NT2/D1 (cell line): ENCODE measurements at regions not wholly inside any gene's neighbourhood (a gene's known extent, or its start where the extent isn't known, plus 50 kb on each side); places are given as distances from the start of the nearest gene placed in this dataset.

Experiments
- DNase-seq: peaks from one replicate; pipeline ENCODE4 v3.0.0-alpha.2; 2011; ENCODE audit warnings: low read depth, low spot score
- H3K27me3 ChIP-seq: 2 replicates; pipeline ENCODE4 v1.6.0; 2011; ENCODE audit warnings: mild to moderate bottlenecking; ENCODE audit not compliant: insufficient read length, insufficient read depth
- H3K36me3 ChIP-seq: 2 replicates; pipeline ENCODE4 v1.6.1; 2011; ENCODE audit warnings: mild to moderate bottlenecking, low read length, mixed read lengths; ENCODE audit not compliant: insufficient read depth, insufficient read length
- H3K4me1 ChIP-seq: 2 replicates; pipeline ENCODE4 v1.5.1; 2011; ENCODE audit not compliant: insufficient read depth, insufficient read length
- H3K4me3 ChIP-seq: 2 replicates; pipeline ENCODE4 v1.5.1; 2011; ENCODE audit warnings: low read depth; ENCODE audit not compliant: insufficient read length
- H3K9ac ChIP-seq: 2 replicates; pipeline ENCODE4 v1.6.0; 2011; ENCODE audit warnings: low read depth; ENCODE audit not compliant: insufficient read length
- H3K9me3 ChIP-seq: 2 replicates; pipeline ENCODE4 v1.5.1; 2011; ENCODE audit warnings: mild to moderate bottlenecking, low read length; ENCODE audit not compliant: insufficient read depth
- SUZ12 ChIP-seq: IDR thresholded peaks from 2 replicates; pipeline ENCODE4 v1.6.1; 2011; ENCODE audit not compliant: insufficient read length, insufficient read depth; ENCODE audit errors: extremely low read depth
- YY1 ChIP-seq: IDR thresholded peaks from 2 replicates; pipeline ENCODE4 v1.6.1; 2011; ENCODE audit not compliant: insufficient read length, insufficient read depth
- ZNF274 ChIP-seq: IDR thresholded peaks from 2 replicates; pipeline ENCODE4 v1.6.1; 2011; ENCODE audit warnings: mild to moderate bottlenecking, low read depth, low read length

GRCh38 chr11:92678008-92678611 is 291.3 kb upstream of the MTNR1B start:
- H3K4me1 ChIP-seq = no peaks in the 10 kb centered on the region
- H3K9ac ChIP-seq = no peak overlapping the region
- H3K9me3 ChIP-seq = peaks cover 3% of the 10 kb centered on the region; the same call in 1 of the 2 replicates
- no peaks in the 10 kb centered on the region for H3K36me3 ChIP-seq
- H3K4me3 ChIP-seq = no peak overlapping the region
- no peak for TF ChIP-seq ZNF274
- TF ChIP-seq YY1 = no peak
- DNase-seq = peak; percentile 6
- no peaks in the 10 kb centered on the region for H3K27me3 ChIP-seq

- Histone ChIP-seq H3K9me3 (peaks cover 3% of the 10 kb centered on the region; the same call in 1 of the 2 replicates), H3K4me1 (no peaks in the 10 kb centered on the region), H3K9ac (no peak overlapping the region), H3K36me3 (no peaks in the 10 kb centered on the region), H3K4me3 (no peak overlapping the region), H3K27me3 (no peaks in the 10 kb centered on the region)
- DNase-seq = no peak
- TF ChIP-seq SUZ12 (no peak), YY1 (no peak), ZNF274 (no peak)
Observed at GRCh38 chr11:92681586-92681985, 287.9 kb upstream of the MTNR1B start.

- no peak for DNase-seq
- Histone ChIP-seq H3K36me3 (no peaks in the 10 kb centered on the region), H3K4me3 (no peak overlapping the region), H3K4me1 (no peaks in the 10 kb centered on the region), H3K9ac (no peak overlapping the region), H3K9me3 (peaks cover 3% of the 10 kb centered on the region; the same call in 1 of the 2 replicates), H3K27me3 (no peaks in the 10 kb centered on the region)
- TF ChIP-seq YY1 = no peak
Observed at GRCh38 chr11:92682136-92682535, 287.3 kb upstream of the MTNR1B start.

GRCh38 chr11:92682952-92683351 is 286.5 kb upstream of the MTNR1B start:
- Histone ChIP-seq H3K36me3 (no peaks in the 10 kb centered on the region), H3K27me3 (no peaks in the 10 kb centered on the region), H3K4me1 (no peaks in the 10 kb centered on the region), H3K9ac (no peak overlapping the region), H3K4me3 (no peak overlapping the region), H3K9me3 (no peaks in the 10 kb centered on the region; the same call in 1 of the 2 replicates)
- DNase-seq = no peak
- TF ChIP-seq ZNF274 (no peak), YY1 (no peak), SUZ12 (no peak)

GRCh38 chr11:92685049-92685448 is 284.4 kb upstream of the MTNR1B start:
- H3K4me1 ChIP-seq = no peaks in the 10 kb centered on the region
- no peak for DNase-seq
- H3K27me3 ChIP-seq = no peaks in the 10 kb centered on the region
- no peaks in the 10 kb centered on the region; the same call in 1 of the 2 replicates for H3K9me3 ChIP-seq
- no peak overlapping the region for H3K4me3 ChIP-seq
- H3K9ac ChIP-seq = no peak overlapping the region
- H3K36me3 ChIP-seq = no peaks in the 10 kb centered on the region
- TF ChIP-seq SUZ12 = no peak
- TF ChIP-seq ZNF274 = no peak
- TF ChIP-seq YY1 = no peak

- no peaks in the 10 kb centered on the region for H3K36me3 ChIP-seq
- H3K9me3 ChIP-seq = no peaks in the 10 kb centered on the region; the same call in 1 of the 2 replicates
- TF ChIP-seq ZNF274 (no peak), YY1 (no peak), SUZ12 (no peak)
- no peak for DNase-seq
- no peaks in the 10 kb centered on the region for H3K27me3 ChIP-seq
- H3K4me3 ChIP-seq = no peak overlapping the region
- H3K9ac ChIP-seq = no peak overlapping the region
- no peaks in the 10 kb centered on the region for H3K4me1 ChIP-seq
Observed at GRCh38 chr11:92687724-92688123, 281.7 kb upstream of the MTNR1B start.

GRCh38 chr11:92688416-92688815 is 281.0 kb upstream of the MTNR1B start:
- Histone ChIP-seq H3K4me3 (no peak overlapping the region), H3K36me3 (no peaks in the 10 kb centered on the region), H3K9ac (no peak overlapping the region), H3K9me3 (no peaks in the 10 kb centered on the region; the same call in 1 of the 2 replicates), H3K4me1 (no peaks in the 10 kb centered on the region), H3K27me3 (no peaks in the 10 kb centered on the region)
- DNase-seq = no peak
- TF ChIP-seq SUZ12 (no peak), ZNF274 (no peak), YY1 (no peak)
